ENCODE measurements at regions not wholly inside any gene's neighbourhood (a gene's known extent, or its start where the extent isn't known, plus 50 kb on each side); places are given as distances from the start of the nearest gene placed in this dataset.
"Not testable (repeated sequence)": the region's sequence is repeated elsewhere in the genome, so short reads cannot be mapped to it uniquely, and the experiment has no call there.

- no peak overlapping the region for H3K27ac ChIP-seq (ENCODE audit: low read length)
- no peaks in the 10 kb centered on the region for H4K20me1 ChIP-seq (ENCODE audit: insufficient read depth, low read length)
- H3K4me1 ChIP-seq (ENCODE audit: low read length), result no peaks in the 10 kb centered on the region
- no peak for TF ChIP-seq EZH2 (optimal IDR thresholded peaks at IDR 0.05; ENCODE audit: low read depth, low read length)
- TF ChIP-seq CTCF (IDR thresholded peaks at IDR 0.05; ENCODE audit: low read length), result no peak
- no peak for TF ChIP-seq EZH2phosphoT487 (IDR thresholded peaks at IDR 0.05; ENCODE audit: low read length)
- H2AFZ ChIP-seq (ENCODE audit: low read length), result no peak overlapping the region
- H3K27me3 ChIP-seq (replicated peaks; ENCODE audit: insufficient read depth, low read length), result no peaks in the 10 kb centered on the region
- no peak overlapping the region for H3K4me3 ChIP-seq (ENCODE audit: low read length)
- H3K9me2 ChIP-seq (replicated peaks; ENCODE audit: insufficient read depth, low read length), result no peaks in the 10 kb centered on the region
- no peaks in the 10 kb centered on the region for H3K36me3 ChIP-seq (replicated peaks; ENCODE audit: insufficient read depth, low read length)
- no peaks in the 10 kb centered on the region for H3F3A ChIP-seq (ENCODE audit: insufficient read depth, low read length)
- H3K4me2 ChIP-seq (ENCODE audit: low read depth, low read length), result no peak overlapping the region
- H3K9ac ChIP-seq (ENCODE audit: low read length), result no peak overlapping the region
- no peaks in the 10 kb centered on the region for H3K9me3 ChIP-seq (replicated peaks; ENCODE audit: insufficient read depth, low read length)
- DNase-seq, result no peak
- no peaks in the 10 kb centered on the region for H3K79me2 ChIP-seq (ENCODE audit: low read length)
Observed at GRCh38 chr5:6105320-6105719, 273.0 kb downstream of the MED10 start.

GRCh38 chr5:6096101-6096500 lies 282.2 kb downstream of the MED10 start:
- Histone ChIP-seq H3K4me1 (ENCODE audit: low read length) (no peaks in the 10 kb centered on the region), H3K36me3 (replicated peaks; ENCODE audit: insufficient read depth, low read length) (no peaks in the 10 kb centered on the region), H3K27ac (ENCODE audit: low read length) (no peak overlapping the region), H3K4me2 (ENCODE audit: low read depth, low read length) (no peak overlapping the region), H4K20me1 (ENCODE audit: insufficient read depth, low read length) (no peaks in the 10 kb centered on the region), H3K27me3 (replicated peaks; ENCODE audit: insufficient read depth, low read length) (no peaks in the 10 kb centered on the region), H3K9me3 (replicated peaks; ENCODE audit: insufficient read depth, low read length) (no peaks in the 10 kb centered on the region), H2AFZ (ENCODE audit: low read length) (no peak overlapping the region), H3K9ac (ENCODE audit: low read length) (no peak overlapping the region), H3F3A (ENCODE audit: insufficient read depth, low read length) (no peaks in the 10 kb centered on the region), H3K9me2 (replicated peaks; ENCODE audit: insufficient read depth, low read length) (no peaks in the 10 kb centered on the region), H3K4me3 (ENCODE audit: low read length) (no peak overlapping the region), H3K79me2 (ENCODE audit: low read length) (no peaks in the 10 kb centered on the region)
- no peak for TF ChIP-seq EZH2 (optimal IDR thresholded peaks at IDR 0.05; ENCODE audit: low read depth, low read length)
- DNase-seq, result no peak

DNA sequence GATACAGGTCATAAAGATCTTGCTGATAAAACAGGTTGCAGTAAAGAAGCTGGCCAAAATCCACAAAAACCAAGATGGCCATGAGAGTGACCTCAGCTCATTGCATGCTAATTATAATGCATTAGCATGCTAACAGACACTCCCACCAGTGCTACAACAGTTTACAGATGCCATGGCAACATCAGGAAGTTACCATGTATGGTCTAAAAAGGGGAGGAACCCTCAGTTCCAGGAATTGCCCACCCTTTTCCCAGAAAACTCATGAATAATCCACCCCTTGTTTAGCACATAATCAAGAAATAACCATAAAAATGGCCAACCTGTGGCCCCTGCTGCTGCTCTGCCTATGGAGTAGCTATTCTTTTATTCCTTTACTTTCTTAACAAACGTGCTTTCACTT lies 284.2 kb downstream of the MED10 start:
- not testable (repeated sequence) for H3K4me3 ChIP-seq (ENCODE audit: low read length); H3K27ac ChIP-seq (ENCODE audit: low read length); DNase-seq; H3K79me2 ChIP-seq (ENCODE audit: low read length); H3K9me3 ChIP-seq (replicated peaks; ENCODE audit: insufficient read depth, low read length); H2AFZ ChIP-seq (ENCODE audit: low read length); H3K4me1 ChIP-seq (ENCODE audit: low read length); H3K4me2 ChIP-seq (ENCODE audit: low read depth, low read length); H3K9me2 ChIP-seq (replicated peaks; ENCODE audit: insufficient read depth, low read length); H4K20me1 ChIP-seq (ENCODE audit: insufficient read depth, low read length); H3K36me3 ChIP-seq (replicated peaks; ENCODE audit: insufficient read depth, low read length); H3K27me3 ChIP-seq (replicated peaks; ENCODE audit: insufficient read depth, low read length); H3F3A ChIP-seq (ENCODE audit: insufficient read depth, low read length); H3K9ac ChIP-seq (ENCODE audit: low read length)

GRCh38 chr5:6090838-6091237 lies 287.5 kb downstream of the MED10 start:
- Histone ChIP-seq H3K27ac (ENCODE audit: low read length) (no peak overlapping the region), H3K4me1 (ENCODE audit: low read length) (no peaks in the 10 kb centered on the region), H3K9me3 (replicated peaks; ENCODE audit: insufficient read depth, low read length) (no peaks in the 10 kb centered on the region), H3K9ac (ENCODE audit: low read length) (no peak overlapping the region), H3F3A (ENCODE audit: insufficient read depth, low read length) (no peaks in the 10 kb centered on the region), H3K27me3 (replicated peaks; ENCODE audit: insufficient read depth, low read length) (no peaks in the 10 kb centered on the region), H2AFZ (ENCODE audit: low read length) (no peak overlapping the region), H3K36me3 (replicated peaks; ENCODE audit: insufficient read depth, low read length) (no peaks in the 10 kb centered on the region), H3K79me2 (ENCODE audit: low read length) (no peaks in the 10 kb centered on the region), H4K20me1 (ENCODE audit: insufficient read depth, low read length) (no peaks in the 10 kb centered on the region), H3K4me2 (ENCODE audit: low read depth, low read length) (no peak overlapping the region), H3K4me3 (ENCODE audit: low read length) (no peak overlapping the region), H3K9me2 (replicated peaks; ENCODE audit: insufficient read depth, low read length) (no peaks in the 10 kb centered on the region)
- DNase-seq, result no peak
- TF ChIP-seq EZH2 (optimal IDR thresholded peaks at IDR 0.05; ENCODE audit: low read depth, low read length) (no peak), EZH2phosphoT487 (IDR thresholded peaks at IDR 0.05; ENCODE audit: low read length) (no peak), CTCF (IDR thresholded peaks at IDR 0.05; ENCODE audit: low read length) (no peak)

Measured in MM.1S (cell line).